GM19025 (cell line): ENCODE measurements at regions not wholly inside any gene's neighbourhood (a gene's known extent, or its start where the extent isn't known, plus 50 kb on each side); places are given as distances from the start of the nearest gene placed in this dataset.
"Not testable (repeated sequence)": the region's sequence is repeated elsewhere in the genome, so short reads cannot be mapped to it uniquely, and the experiment has no call there.

ENCODE experiments used
- ATAC-seq: cut with Tn5 transposase; IDR thresholded peaks from one replicate; pipeline ENCODE4 v1.9.1; 2021; ENCODE audit warnings: mild to moderate bottlenecking, low read depth, moderate library complexity; ENCODE audit not compliant: unreplicated experiment

GRCh38 chr6:119986934-119987549 lies 637.5 kb upstream of the MAN1A1 start:
- no peak for ATAC-seq

GRCh38 chr6:119985952-119986736 lies 636.6 kb upstream of the MAN1A1 start:
- ATAC-seq, result no peak

DNA sequence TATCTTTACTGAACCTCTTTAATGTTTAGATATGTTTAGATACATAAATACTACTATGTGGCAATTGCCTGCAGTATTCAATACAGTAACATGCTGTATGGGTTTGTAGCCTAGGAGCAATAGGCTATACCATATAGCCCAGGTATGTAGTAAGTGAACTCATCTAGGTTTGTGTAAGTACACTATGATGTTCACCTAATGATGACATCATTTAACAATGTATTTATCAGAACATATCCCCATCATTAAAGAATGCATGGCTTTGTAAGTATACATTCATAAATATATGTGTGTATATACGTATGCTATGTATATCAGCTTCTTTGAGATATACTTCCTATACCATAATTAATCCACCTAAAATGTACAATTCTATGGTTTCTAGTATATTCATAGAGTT lies 631.2 kb upstream of the MAN1A1 start:
- ATAC-seq, result no peak

DNA sequence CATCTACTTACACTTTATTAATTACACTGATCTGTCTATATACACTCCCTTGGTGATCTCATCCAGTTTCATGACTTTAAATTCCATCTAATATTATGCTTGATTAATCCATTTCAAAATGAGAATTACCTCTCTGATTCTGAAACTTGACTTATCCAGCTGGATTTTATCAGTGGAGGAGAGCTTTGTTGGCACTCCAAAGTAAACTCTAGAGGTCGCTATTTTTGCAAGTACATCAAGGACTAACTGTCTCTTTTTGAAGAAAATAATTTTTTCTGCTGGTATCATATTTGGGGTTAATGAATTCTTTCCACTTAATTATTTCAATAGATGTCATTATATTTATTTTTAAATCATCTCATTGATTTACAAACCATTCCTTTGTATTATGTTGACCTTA lies 630.3 kb upstream of the MAN1A1 start:
- ATAC-seq, result no peak

GRCh38 chr6:119978274-119978889 lies 628.8 kb upstream of the MAN1A1 start:
- ATAC-seq, result peak; percentile 60

DNA sequence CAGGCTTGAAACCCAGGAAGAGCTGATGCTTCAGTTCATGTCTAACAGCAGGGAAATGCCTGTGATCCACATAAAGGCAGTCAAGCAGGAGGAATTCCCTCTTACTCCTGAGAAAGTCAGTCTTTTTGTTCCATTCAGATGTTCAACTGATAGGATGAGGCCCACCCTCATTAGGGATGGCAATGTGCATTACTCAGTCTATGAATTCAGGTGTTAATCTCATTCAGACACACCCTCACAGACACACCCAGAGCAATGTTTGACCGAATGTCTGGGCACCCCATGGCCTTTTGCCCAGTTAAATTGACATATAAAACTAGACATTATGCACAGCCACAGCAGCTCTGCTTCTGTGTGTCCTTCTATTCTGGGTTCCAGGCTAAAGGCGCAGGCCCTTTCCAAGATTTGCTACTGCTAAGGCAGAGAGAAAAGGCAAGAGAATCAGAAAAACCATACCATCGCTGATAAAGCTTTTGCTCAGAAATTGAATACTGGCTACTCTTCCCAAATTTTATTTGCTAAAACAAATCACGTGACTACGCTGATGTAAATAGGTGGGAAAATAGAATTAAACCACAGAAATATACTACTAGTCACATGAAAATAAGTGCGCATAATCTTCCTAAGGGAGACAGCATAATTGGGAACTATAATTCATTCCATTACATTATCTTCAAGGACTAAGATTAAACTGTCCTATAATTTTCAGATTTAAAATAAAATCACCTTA lies 625.0 kb upstream of the MAN1A1 start:
- no peak for ATAC-seq

GRCh38 chr6:119966484-119966883 lies 616.9 kb upstream of the MAN1A1 start:
- peak; percentile 59 for ATAC-seq

- ATAC-seq, result no peak
Measured at GRCh38 chr6:119965900-119966299, 616.3 kb upstream of the MAN1A1 start.

DNA sequence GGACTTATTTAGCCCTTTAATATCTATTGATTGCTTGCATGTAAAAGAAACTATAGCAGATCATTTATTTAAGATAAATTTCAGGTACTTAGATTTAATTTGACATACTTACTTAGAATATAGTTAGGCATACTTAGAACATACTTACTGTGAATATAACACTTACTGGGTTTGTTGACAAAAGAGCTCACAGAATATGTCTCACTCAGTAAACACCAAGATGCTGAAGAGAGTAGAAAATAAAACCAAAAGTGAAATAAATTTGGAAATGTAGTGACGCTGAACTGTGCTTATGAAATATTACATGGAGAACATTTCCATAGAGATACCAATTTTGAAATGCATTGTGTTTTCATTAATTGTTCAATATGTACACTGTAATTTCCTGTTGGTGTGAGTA lies 615.4 kb upstream of the MAN1A1 start:
- ATAC-seq, result no peak

- ATAC-seq, result no peak
Measured at GRCh38 chr6:119962505-119962904, 612.9 kb upstream of the MAN1A1 start.

DNA sequence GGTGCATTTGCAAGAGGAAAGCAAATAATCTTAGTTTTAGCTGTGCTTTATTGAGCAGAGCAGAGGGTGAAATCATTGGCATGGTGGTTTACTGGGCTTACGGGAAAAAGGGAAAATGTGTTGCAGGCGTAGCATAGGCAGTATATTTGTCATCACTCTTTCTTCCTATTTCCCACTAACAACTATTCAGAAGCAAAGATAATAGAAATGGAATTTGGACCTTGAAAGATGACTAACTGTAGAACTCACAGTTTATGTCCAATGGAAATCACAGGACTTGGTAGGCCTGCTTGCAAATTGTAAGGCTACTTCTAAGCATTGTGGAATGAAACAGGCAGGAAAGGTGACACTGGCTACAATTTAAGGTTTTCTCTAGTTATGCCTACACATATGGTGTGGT lies 611.9 kb upstream of the MAN1A1 start:
- ATAC-seq, result no peak

- no peak for ATAC-seq
Measured at GRCh38 chr6:119960456-119960855, 610.9 kb upstream of the MAN1A1 start.

DNA sequence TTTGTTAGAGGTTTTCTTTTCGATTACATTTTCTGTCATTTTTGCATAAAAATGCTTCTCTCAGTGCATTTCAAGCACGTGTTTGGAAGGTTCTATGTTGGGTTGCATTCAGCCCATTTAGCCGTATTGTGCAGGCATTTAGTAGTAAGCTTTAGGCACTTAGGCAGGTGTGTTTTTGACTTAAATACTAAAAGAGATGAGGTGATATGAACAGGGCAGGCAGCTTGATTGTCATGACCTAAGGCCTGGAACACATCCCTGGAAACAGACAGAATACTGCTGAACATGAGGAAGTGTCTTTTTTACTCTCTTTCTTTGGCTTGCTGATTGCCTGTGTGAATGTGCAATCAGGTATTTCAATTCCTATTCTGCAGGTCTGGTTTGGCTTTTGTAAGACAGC lies 610.5 kb upstream of the MAN1A1 start:
- ATAC-seq, result no peak

DNA sequence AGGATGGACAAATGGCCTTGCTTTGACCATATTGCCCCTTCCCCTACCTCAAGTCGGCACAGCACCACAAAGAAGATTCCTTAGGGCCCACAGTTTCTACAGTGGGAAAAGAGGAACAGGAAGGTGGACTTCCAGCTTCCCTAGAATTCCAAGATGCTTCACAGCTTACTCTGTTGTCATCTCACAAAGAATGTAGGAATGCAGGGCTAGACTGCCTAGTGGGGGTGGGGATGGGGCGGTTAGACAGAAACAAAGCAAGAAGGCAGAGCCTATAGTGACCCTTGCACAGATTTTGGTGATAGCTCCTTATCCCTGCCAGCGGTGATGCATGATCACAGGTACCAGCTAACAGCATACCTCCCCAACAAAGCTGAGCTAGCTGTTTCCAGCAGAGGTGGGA lies 607.6 kb upstream of the MAN1A1 start:
- ATAC-seq, result no peak

GRCh38 chr6:119952696-119953095 lies 603.1 kb upstream of the MAN1A1 start:
- no peak for ATAC-seq

DNA sequence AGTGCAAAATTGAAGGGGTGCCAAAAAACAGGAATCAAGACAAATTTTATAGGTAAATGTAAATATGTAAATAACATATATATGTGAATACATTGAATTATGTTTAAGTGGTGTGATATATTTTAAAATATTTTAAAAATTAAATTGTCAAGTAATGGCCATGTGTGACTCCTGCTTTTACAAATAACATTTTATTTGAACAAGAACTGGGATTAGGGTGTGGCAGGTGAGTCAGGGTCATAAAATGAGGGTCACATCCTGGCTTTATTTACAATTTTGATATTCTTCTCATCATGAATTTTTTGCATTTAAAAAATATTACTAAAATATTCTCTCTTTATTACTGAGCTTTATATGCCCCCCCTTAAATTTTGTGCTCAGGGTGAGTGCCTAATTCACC lies 601.1 kb upstream of the MAN1A1 start:
- ATAC-seq, result no peak

DNA sequence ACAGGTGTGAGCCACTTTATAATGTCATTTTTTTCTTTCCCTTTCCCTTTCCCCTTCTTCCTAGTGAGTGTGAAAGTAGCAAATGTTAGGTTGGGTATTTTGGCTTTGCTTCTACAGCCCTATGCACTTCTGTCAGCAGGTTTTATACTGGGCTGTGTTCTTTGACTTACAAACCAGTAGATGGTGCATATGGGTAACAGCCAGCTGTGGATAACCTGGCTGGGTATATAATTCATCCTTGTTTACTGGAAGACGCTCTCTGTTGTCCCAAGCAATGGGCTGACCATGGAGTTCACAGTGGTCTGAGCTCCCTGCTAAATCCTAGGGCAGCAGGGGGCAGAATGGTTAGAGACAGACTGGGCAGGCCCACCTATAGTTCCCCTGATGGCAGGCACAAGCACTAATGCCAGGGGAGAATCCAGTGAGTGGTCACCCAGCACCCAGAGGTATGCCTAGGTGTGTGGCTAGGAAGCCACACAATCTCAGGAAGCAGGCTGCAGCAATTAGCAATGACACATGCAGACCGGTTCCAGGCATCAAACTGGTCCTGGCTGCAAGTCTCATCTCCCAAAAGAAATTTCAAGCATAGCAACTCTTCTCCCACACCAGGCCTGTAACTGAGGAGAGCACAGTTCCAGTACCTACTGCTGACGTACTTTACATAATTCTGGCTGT lies 592.7 kb upstream of the MAN1A1 start:
- ATAC-seq, result no peak

DNA sequence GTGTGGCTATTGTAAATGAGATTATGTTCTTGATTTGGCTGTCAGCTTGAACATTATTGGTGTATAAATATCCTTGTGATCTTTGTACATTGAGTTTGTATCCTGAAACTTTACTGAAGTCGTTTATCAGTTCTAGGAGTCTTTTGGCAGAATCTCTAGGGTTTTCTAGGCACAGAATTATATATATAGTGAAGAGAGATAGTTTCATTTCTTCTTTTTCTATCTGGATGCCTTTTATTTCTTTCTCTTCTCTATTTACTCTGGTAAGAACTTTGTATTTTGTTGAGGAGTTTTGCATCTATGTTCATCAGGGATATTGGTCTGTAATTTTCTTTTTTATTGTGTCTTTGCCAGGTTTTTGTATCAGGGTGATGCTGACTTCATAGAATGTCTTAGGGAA lies 589.2 kb upstream of the MAN1A1 start:
- ATAC-seq, result no peak

DNA sequence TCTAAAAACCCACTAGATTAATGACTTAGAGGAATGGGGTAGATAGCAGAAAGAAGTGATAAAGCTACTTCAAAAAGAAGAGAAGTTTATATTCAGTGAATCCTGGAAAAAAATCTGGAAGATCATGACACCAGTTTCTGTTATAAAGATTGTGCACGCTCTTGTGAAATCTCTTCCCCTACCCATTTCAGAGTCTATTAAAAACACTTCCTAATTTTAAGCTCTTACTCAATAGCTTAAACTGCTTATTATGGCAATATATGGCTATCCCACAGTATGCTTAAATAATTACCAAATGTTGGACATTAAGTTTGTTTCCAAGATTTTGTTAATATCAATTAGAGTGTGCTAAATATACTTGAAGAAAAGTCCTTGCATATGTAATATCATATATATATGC lies 585.3 kb upstream of the MAN1A1 start:
- no peak for ATAC-seq

DNA sequence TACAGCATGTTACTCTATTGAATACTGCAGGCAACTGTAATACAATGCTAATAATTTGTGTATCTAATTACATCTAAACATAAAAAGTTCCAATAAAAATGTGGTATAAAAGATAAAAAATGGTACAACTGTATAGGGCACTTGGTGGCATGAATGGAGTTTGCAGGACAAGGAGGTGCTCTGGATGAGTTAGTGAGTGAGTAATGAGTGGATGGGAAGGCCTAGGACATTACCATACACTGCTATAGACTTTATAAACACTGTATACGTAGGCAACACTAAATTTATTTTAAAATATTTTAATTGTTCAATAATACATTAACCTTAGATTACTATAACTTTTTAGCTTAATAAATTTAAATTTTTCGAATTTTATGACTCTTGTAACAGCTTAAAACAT lies 579.6 kb upstream of the MAN1A1 start:
- no peak for ATAC-seq

DNA sequence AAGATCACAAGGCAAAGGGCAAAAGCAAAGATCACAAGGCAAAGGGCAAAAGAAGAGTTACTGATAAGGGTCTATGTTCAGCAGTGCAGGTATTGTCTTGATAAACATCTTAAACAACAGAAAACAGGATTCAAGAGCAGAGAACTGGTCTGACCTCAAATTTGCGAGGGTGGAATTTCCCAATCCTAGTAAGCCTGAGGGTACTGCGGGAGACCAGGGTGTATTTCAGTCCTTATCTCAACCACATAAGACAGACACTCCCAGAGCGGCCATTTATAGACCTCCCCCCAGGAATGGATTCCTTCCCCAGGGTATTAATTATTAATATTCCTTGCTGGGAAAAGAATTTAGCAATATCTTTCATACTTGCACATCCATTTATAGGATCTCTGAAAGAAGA lies 575.3 kb upstream of the MAN1A1 start:
- not testable (repeated sequence) for ATAC-seq
